ENCODE measurements at regions not wholly inside any gene's neighbourhood (a gene's known extent, or its start where the extent isn't known, plus 50 kb on each side); places are given as distances from the start of the nearest gene placed in this dataset.
"Not testable (repeated sequence)": the region's sequence is repeated elsewhere in the genome, so short reads cannot be mapped to it uniquely, and the experiment has no call there.

GRCh38 chr3:193909387-193909786 lies 226.6 kb upstream of the HES1 start:
- peak; percentile 51 for DNase-seq

DNA sequence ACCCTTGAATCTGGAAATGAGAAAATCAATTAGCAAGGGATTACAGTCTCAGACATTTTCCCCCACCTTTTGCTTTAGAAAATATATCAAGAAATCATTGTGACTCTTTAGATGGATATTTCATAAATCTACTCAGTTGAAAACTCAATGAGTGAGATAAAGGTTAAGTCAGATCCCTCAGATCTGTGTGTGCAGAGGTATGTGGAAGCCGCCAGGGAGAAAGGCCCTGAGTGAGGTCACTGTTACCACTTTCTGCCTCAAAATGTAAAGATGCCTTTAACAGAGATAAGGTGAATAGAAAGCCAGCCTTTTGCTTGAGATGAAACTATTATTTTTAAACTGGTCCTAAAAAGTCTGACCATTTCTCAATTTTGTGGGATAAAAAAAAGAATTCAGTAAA lies 225.6 kb upstream of the HES1 start:
- no peak for DNase-seq

- peak; percentile 15 for DNase-seq
Observed at GRCh38 chr3:193910886-193911738, 224.8 kb upstream of the HES1 start.

DNA sequence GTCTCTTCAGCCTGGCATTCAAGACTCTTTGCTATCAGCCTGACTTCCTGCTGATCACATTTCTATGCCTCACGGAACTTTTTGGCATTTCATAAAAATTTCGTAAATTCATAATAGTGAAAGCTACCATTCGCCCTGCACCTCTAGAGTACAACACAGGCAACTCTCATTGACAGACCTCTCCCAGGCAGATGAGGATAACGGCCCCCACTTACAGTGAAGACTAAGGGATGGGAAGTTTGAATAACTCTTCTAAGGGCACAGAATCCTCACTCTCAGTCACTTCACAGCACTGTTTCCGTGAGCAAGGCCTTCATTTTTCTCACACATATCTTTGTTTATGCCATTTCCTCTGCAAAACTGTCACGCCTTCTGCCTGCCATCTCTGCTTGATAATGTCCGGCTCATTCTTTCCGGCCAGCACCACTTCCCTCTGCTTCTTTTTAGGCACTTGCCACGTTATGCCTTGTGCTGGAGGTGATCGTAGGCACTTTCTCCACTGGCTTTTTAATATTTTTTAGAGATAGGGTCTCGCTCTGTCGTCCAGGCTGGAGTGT lies 224.1 kb upstream of the HES1 start:
- DNase-seq: no peak

DNA sequence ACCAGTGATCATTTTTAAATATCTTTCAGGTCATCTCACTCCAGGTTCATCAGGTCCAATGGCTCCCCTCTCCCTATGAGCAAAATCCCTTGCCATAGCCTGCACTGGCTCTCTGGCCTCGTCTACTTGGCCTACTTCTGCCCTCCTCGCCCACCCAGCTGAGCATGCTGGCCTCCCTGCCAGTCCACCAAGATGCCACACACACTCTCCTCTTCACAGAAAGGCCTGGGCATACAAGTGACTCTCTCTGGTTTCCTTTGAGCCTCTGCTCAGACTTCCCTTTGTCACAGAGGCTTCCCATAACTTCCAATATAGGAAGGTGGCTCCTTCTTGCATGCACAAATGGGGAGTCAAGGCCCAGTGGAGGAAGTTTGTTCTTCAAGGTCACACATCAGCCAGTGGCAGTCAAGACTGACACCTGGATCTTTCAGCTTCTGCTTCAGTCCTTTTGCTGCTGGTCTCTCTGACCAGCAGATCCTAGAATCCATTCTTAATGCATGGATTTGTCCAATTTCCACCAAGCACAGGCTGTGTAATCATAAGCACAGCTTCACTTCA lies 223.2 kb upstream of the HES1 start:
- DNase-seq: no peak

DNA sequence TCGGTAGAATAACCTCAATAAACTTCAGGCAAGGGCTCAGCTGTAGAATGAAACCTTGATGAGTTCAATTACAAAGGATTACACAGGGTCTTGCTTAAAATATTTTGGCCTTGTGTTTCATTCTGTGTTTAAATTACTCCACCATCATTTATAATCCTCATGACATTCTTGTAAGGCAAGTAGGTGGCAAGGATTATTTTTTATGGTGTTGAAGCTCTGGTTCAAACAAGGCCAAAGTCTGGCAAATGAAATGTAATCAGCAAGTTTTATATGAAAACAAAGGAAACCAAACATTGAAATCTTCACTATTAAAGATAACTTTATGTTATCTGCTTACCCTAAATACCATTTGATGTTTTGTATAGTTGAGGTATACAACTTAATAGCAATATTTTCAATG lies 221.3 kb upstream of the HES1 start:
- DNase-seq: no peak

DNA sequence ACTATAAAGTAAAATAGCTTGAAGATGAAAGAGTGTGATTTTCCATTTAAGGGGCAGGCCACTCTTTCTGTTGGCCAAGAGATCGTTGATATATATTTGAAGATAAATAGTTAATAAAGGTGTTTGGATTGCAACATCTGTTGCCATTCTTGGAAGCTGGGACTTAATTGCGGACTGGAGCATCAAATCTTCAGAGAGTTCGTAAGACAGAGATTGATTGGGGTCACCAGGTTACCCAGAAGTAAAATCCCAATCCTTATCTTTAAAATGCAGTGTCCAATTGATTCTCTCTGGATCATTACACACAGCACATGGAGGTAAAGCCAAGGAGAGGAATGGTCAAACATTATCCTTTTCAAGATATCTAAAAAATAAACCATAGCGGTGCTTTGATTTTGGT lies 220.8 kb upstream of the HES1 start:
- DNase-seq: no peak

- DNase-seq: no peak
Observed at GRCh38 chr3:193915613-193916012, 220.3 kb upstream of the HES1 start.

DNA sequence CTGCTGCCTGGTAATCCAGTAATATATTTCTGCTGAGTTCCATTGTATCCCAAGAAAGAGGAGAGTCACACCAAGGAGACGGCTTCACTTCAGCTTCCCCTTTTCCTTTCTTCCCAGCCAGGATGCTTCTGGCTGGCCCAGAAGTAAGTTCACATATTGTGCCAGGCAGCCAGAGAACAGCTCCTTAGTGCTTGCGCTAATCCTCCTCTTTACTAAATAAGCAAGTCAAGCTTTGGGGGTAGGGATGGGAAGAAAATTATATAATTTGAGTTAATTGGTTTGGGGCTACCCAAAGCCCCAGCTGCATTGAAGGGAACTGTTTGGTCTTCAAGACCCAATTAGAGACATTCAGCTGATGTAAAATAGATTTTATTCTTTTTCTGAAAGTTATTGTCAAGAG lies 218.8 kb upstream of the HES1 start:
- no peak for DNase-seq

DNA sequence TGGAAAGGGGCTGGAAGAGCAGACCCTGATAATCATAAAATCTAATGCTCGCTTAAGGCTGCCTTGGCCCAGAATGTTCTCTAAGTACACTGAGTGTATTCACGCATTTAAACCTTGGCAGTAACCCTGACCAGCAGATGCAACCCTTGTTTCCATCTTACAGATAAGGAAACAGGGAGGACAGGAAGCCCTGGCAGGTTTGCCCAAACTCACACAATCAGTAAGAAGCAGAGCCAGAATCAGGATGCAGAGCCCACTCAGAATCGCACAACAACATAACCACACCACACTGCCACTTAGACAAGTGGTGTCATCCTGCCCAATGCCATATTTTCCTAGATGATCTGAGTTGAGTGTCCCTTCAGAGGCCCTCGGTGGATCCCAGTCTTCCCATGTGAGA lies 214.5 kb upstream of the HES1 start:
- no peak for DNase-seq

DNA sequence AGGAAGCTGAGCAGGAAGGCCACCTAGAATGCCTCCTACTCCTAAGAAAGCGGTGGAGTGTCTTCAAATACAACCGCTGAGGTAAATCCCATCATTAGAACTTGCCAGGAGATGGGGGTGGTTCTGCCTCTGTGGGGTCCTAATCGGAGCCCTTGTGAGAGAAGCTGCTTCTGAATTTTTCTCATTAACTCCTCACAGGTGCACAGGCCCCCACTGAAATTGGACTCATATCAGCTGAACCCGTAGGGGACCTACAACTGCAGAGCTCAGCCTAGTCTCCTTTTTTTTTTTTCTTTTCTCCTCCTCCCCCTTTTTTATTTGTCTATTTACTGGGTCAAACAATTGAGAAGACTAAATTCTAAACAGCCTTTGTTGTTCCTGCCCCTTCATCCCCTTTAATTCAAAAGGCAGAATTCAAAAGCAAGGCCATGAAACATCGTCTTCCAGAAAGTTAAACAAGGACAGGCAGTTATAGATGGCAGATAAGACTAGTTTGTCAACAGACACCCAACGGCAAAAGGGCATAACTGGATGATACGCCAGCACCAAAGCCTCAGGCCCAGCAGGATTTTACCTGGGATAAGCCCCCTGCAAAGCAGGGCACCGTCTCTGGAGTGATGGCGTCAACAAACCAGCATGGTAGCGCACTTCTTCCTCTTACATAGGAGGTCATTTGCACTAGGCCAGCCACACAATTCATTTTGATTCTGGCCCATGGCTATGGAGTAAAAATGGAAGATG lies 213.7 kb upstream of the HES1 start:
- DNase-seq: no peak

DNA sequence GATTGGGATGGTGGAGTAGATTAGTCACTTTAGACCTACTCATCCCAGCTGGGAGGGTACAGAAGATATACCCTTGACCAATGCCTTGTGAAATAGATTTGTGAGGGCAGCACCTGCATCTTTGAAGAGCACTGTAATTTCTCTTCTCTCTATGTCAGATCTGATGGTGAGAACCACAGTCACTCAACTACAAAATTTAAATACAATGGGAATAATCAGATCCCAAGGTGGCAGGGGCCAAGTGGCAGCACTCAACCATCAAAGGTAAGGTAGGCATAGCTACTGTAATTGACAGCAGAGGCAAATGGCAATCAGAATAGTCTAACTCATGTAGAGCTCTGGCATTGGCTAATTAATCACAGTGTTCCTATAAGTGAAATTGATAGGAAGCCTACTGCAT lies 212.0 kb upstream of the HES1 start:
- not testable (repeated sequence) for DNase-seq

GRCh38 chr3:193926071-193926470 lies 209.9 kb upstream of the HES1 start:
- DNase-seq: not testable (repeated sequence)

DNA sequence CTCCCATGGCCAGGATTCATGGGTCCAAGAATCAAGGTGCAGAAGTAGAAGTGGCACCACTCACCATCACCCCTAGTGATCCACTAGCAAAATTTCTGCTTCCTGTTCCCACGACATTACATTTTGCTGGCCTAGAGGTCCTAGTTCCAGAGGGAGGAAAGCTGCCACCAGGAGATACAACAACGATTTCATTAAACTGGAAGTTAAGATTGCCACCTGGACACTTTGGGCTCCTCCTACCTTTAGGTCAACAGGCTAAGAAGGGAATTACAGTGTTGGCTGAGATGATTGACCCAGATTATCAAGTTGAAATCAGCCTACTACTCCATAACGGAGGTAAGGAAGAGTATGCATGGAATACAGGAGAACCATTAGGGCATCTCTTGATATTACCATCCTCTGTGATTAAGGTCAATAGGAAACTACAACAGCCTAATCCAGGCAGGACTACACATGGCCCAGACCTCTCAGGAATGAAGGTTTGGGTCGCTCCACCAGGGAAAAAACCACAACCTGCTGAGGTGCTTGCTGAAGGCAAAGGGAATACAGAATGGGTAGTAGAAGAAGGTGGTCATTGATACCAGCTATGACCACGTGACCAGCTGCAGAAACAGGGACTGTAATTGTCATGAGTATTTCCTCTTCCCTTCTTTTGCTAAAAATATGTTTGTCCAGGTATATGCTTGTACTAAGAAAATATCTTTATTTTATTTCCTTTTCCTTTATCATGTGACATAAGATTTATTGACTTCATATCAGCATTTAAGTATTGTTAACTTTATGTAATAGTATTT lies 208.3 kb upstream of the HES1 start:
- not testable (repeated sequence) for DNase-seq

DNA sequence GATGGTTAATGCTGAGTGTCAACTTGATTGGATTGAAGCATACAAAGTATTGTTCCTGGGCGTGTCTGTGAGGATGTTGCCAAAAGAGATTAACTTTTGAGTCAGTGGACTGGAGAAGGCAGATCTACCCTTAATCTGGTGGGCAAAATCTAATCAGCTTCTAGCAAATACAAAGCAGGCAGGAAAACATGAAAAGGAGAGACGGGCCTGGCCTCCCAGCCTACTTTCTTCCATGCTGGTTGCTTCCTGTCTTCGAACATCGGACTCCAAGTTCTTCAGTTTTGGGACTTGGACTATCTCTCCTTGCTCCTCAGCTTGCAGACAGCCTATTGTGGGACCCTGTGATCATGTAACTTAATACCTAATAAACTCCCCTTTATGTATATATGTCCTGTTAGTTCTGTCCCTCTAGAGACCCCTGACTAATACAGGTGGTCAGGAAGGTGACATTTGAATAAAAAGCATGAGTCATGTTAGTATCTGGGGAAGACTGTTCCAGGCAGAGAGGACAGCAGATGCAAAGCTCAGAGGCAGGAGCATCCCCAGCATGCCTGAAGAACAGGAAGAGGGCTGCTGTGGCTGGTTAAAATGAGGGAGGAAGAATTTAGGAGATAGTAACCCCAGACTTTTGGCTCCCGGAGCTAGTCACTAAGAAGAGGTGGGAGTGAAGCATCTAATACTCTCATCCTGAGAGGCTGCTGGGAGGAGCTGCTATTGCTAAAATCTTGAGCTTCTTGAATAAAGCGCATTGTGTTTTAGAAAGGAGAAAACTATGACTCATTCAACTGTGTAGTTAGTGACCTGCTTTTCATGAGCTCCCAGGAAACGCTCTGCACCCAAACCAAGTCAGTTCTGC lies 207.4 kb upstream of the HES1 start:
- DNase-seq: peak; percentile 23

DNA sequence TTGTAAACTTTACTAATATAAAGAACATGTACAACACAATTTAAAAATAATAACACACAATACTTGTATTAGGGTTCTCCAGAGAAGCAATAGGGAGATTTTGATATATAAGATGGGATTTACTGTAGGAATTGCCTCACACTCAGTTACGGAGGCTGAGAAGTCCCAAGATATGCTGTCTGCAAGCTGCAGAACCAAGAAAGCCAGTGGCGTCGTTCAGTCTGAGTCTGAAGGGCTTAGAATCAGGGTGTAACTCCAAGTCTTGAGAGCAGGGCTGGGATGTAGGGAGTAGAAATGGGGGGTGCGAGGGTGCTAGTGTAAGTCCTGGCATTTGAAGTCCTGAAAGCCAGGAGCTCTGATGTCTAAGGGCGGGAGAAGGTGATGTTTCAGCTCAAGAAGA lies 206.6 kb upstream of the HES1 start:
- no peak for DNase-seq

- no peak for DNase-seq
Observed at GRCh38 chr3:193929921-193930646, 205.9 kb upstream of the HES1 start.

GRCh38 chr3:193932136-193932535 lies 203.8 kb upstream of the HES1 start:
- DNase-seq: no peak

- DNase-seq: no peak
Observed at GRCh38 chr3:193932576-193932975, 203.4 kb upstream of the HES1 start.

DNA sequence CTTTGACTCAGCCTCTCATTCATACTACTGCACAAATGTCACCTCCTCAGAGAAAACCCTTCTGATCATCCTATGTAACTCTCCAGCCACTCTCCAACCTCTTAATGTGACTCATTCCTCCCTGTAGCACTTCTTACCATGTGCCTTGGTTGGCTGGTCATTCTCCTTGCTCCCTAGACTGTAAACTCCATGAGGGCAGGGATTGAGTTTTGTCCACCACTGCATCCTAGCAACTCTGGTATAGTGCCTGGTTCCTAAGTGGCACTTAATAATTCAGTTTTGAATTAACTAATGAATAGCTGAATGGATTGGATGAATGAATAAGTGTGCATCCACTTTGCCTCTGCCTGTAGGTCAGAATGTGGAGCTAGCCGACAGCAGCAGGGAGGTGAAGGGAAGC lies 202.5 kb upstream of the HES1 start:
- DNase-seq: no peak

GRCh38 chr3:193935916-193936315 lies 200.0 kb upstream of the HES1 start:
- DNase-seq: no peak
